SU-DHL-6 (cell line): ENCODE measurements at regions not wholly inside any gene's neighbourhood (a gene's known extent, or its start where the extent isn't known, plus 50 kb on each side); places are given as distances from the start of the nearest gene placed in this dataset.

Experiments used
- H2AFZ ChIP-seq: fragments of 200-600 bp; sonication (generic); 2 replicates; pipeline ENCODE4 v1.6.1; 2014; ENCODE audit warnings: low read depth, mild to moderate bottlenecking, moderate library complexity, mixed read lengths, antibody characterized with exemption, low read length; ENCODE audit not compliant: severe bottlenecking
- H3F3A ChIP-seq: fragments of 200-600 bp; shearing (Covaris generic); 2 replicates; pipeline ENCODE4 v1.6.0; 2016; ENCODE audit warnings: antibody characterized with exemption, mild to moderate bottlenecking; ENCODE audit not compliant: insufficient read depth
- H3K27ac ChIP-seq: fragments of 200-600 bp; sonication (generic); 2 replicates; pipeline ENCODE4 v1.5.1; 2016; ENCODE audit warnings: low read depth, mild to moderate bottlenecking, low read length, moderate library complexity, mixed read lengths
- H3K27me3 ChIP-seq: fragments of 200-600 bp; sonication (generic), shearing (Covaris generic); 2 replicates; pipeline ENCODE4 v1.6.0; 2014; ENCODE audit warnings: mild to moderate bottlenecking, low read length
- H3K36me3 ChIP-seq: fragments of 200-600 bp; sonication (generic); 2 replicates; pipeline ENCODE4 v1.6.1; 2014; ENCODE audit warnings: mild to moderate bottlenecking, low read length, mixed read lengths
- H3K4me2 ChIP-seq: fragments of 300-600, 200-600 bp; shearing (Covaris generic), sonication (generic); 2 replicates; pipeline ENCODE4 v1.6.0; 2014; ENCODE audit warnings: low read length, low read depth, mild to moderate bottlenecking; ENCODE audit not compliant: poor library complexity, severe bottlenecking
- H3K4me3 ChIP-seq: fragments of 200-600 bp; sonication (generic); 2 replicates; pipeline ENCODE4 v1.5.1; 2014; ENCODE audit warnings: antibody characterized with exemption, low read length, mild to moderate bottlenecking, mixed read lengths; ENCODE audit not compliant: insufficient read depth, poor library complexity, severe bottlenecking
- H3K79me2 ChIP-seq: fragments of 200-600 bp; sonication (generic); 2 replicates; pipeline ENCODE4 v1.6.1; 2014; ENCODE audit warnings: mild to moderate bottlenecking, low read length, moderate library complexity; ENCODE audit not compliant: insufficient read depth
- H3K9ac ChIP-seq: fragments of 200-600 bp; sonication (generic); 2 replicates; pipeline ENCODE4 v1.7.0; 2014; ENCODE audit warnings: mild to moderate bottlenecking, low read length
- H3K9me2 ChIP-seq: fragments of 200-600 bp; sonication (generic); replicated peaks from 2 replicates; pipeline ENCODE4 v1.6.1; 2014; ENCODE audit warnings: low read length; ENCODE audit not compliant: insufficient read depth
- H3K9me3 ChIP-seq: fragments of 200-600 bp; sonication (generic); 2 replicates; pipeline ENCODE4 v1.6.1; 2014; ENCODE audit warnings: low read length, mixed read lengths; ENCODE audit not compliant: insufficient read depth
- H4K20me1 ChIP-seq: fragments of 200-600 bp; sonication (generic); 2 replicates; pipeline ENCODE4 v1.6.1; 2014; ENCODE audit warnings: low read depth, mild to moderate bottlenecking, antibody characterized with exemption, low read length, moderate library complexity, mixed read lengths
- EZH2phosphoT487 ChIP-seq: fragments of 200-600 bp; sonication (generic), shearing (Covaris generic); conservative IDR thresholded peaks from 2 replicates; pipeline ENCODE4 v1.6.1; 2018; ENCODE audit warnings: mild to moderate bottlenecking, antibody characterized with exemption, low read length, moderate library complexity, mixed read lengths
- TF ChIP-seq, protein P1 (sequence below): fragments of 200-600 bp; sonication (generic); IDR thresholded peaks from one replicate; pipeline ENCODE4 v1.5.1; 2017; ENCODE audit warnings: antibody characterized with exemption, mild to moderate bottlenecking, low read length, moderate library complexity; ENCODE audit not compliant: insufficient read depth, poor library complexity, severe bottlenecking

DNA sequence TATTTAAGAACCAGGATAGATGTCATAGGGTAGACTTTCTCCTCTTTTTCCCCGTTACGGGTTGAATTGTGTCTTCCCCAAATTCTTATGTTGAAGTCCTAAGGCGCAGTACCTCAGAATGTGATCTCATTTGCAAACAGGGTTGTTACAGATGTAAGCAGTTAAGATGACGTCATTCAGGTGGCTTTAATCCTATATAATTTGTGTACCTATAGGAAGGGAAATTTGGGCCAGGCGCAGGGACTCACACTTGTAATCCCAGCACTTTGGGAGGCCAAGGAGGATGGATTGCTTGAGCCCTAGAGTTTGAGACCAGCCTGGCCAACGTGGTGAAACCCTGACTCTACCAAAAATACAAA is 99.5 kb upstream of the DHX40 start:
- Histone ChIP-seq H3K27me3 (no peaks in the 10 kb centered on the region), H3K4me2 (no peak overlapping the region), H3K9me2 (no peaks in the 10 kb centered on the region), H3F3A (no peaks in the 10 kb centered on the region), H4K20me1 (no peaks in the 10 kb centered on the region), H3K4me3 (no peak overlapping the region), H3K27ac (no peak overlapping the region), H3K79me2 (no peaks in the 10 kb centered on the region), H3K36me3 (no peaks in the 10 kb centered on the region), H3K9me3 (no peaks in the 10 kb centered on the region), H2AFZ (no peak overlapping the region), H3K9ac (no peak overlapping the region)
- no peak for TF ChIP-seq EZH2phosphoT487
- TF ChIP-seq, protein P1, sequence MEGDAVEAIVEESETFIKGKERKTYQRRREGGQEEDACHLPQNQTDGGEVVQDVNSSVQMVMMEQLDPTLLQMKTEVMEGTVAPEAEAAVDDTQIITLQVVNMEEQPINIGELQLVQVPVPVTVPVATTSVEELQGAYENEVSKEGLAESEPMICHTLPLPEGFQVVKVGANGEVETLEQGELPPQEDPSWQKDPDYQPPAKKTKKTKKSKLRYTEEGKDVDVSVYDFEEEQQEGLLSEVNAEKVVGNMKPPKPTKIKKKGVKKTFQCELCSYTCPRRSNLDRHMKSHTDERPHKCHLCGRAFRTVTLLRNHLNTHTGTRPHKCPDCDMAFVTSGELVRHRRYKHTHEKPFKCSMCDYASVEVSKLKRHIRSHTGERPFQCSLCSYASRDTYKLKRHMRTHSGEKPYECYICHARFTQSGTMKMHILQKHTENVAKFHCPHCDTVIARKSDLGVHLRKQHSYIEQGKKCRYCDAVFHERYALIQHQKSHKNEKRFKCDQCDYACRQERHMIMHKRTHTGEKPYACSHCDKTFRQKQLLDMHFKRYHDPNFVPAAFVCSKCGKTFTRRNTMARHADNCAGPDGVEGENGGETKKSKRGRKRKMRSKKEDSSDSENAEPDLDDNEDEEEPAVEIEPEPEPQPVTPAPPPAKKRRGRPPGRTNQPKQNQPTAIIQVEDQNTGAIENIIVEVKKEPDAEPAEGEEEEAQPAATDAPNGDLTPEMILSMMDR, result no peak

DNA sequence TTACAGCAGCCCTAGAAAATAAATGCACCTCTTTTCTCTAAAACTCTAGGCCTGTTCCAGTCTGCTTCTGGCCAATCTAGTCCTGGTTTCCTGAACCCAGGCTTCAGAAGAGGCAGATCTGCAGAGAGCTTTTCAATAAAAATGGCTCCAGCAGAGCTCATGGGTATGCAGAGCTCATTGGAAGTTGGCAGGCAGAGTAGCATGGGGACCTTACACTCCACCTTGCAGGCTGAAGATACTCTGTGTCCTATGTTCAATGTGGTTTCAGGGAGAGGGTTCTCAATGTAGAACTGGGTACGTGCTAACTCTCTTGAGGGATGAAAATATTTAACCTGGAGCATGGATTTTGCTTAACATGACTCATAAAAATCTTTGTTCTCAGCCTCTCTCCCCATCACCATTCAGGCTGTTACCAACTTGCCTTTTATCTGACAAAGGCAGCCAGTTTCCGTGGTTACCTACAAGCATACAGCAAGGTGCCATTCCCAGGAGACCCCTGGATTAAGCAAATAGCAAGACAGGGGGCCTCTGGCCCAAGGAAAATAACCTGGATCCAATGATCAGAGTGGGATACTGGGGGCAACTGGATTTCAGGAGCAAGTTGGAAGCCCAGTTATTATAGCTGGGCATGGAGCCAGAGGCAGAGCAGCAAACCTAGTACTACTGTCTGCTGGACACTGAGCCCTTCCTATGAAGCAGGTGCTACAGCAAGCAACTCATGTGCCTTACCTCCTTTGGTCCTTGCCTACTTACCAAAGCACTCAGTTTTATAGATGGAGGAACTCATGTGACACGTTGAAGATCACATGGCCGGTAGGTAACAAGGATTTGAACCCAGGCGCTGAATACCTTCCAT is 98.2 kb upstream of the DHX40 start:
- Histone ChIP-seq H3K27me3 (no peaks in the 10 kb centered on the region), H3K9ac (no peak overlapping the region), H3K4me3 (no peak overlapping the region), H4K20me1 (no peaks in the 10 kb centered on the region), H3K4me2 (no peak overlapping the region), H3F3A (no peaks in the 10 kb centered on the region), H3K36me3 (no peaks in the 10 kb centered on the region), H3K27ac (no peak overlapping the region), H3K9me2 (no peaks in the 10 kb centered on the region), H2AFZ (no peak overlapping the region), H3K9me3 (no peaks in the 10 kb centered on the region), H3K79me2 (no peaks in the 10 kb centered on the region)
- TF ChIP-seq EZH2phosphoT487, result no peak
- TF ChIP-seq, protein P1, result no peak

DNA sequence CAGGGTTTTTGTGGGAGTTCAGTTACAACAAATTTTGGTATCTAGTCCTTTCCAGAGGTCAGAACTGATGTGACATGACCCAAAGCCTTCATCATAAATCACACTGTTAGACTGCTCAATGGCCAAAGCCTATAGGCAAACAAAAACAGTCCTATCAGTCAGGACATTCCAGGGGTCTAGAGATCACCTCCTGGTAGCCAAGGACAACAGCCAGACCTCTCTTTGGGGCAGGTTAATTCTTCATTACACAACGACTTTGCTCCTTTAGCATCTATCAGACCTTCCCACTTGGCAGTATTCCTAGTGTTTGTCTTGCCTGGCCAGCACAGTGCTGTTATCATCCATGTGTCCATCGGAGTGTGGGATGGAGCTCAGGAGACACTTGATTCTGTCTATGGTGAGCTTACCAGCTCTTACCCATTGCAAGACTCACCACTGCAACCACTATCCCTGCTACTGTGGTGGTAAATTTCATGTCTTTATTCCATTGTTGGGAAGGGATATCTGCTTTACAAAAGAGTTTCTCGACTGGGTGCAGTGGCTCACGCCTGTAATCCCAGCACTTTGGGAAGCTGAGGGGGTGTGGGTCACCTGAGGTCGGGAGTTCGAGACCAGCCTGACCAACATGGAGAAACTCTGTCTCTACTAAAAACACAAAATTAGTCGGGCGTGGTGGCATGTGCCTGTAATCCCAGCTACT is 95.5 kb upstream of the DHX40 start:
- H3K4me2 ChIP-seq, result no peak overlapping the region
- no peak overlapping the region for H3K9ac ChIP-seq
- H3F3A ChIP-seq, result no peaks in the 10 kb centered on the region
- H4K20me1 ChIP-seq, result no peaks in the 10 kb centered on the region
- TF ChIP-seq, protein P1, result no peak
- no peak for TF ChIP-seq EZH2phosphoT487
- no peaks in the 10 kb centered on the region for H3K36me3 ChIP-seq
- H3K27me3 ChIP-seq, result no peaks in the 10 kb centered on the region
- no peaks in the 10 kb centered on the region for H3K9me3 ChIP-seq
- H2AFZ ChIP-seq, result no peak overlapping the region
- no peaks in the 10 kb centered on the region for H3K79me2 ChIP-seq
- no peaks in the 10 kb centered on the region for H3K9me2 ChIP-seq
- H3K27ac ChIP-seq, result no peak overlapping the region
- no peak overlapping the region for H3K4me3 ChIP-seq
